ENCODE measurements at regions not wholly inside any gene's neighbourhood (a gene's known extent, or its start where the extent isn't known, plus 50 kb on each side); places are given as distances from the start of the nearest gene placed in this dataset.

- Mint-ChIP-seq H3K4me3 (no peak overlapping the region), H3K4me1 (ENCODE audit: low read depth) (no peaks in the 10 kb centered on the region), H3K27ac (no peak overlapping the region), H3K9me3 (peaks cover 4% of the 10 kb centered on the region), H3K36me3 (no peaks in the 10 kb centered on the region), H3K27me3 (no peaks in the 10 kb centered on the region)
- intact Hi-C loops (cut with micrococcal nuclease), result no loop called here
- DNase-seq, result no peak
- ChIA-PET POLR2A (no interaction called here), CTCF (no interaction called here)
These were observed 231.1 kb upstream of the CA10 start for GRCh38 chr17:52389632-52390031.

GRCh38 chr17:52388941-52389340, 230.4 kb upstream of the CA10 start:
- Mint-ChIP-seq H3K9me3 (peaks cover 4% of the 10 kb centered on the region), H3K27ac (no peak overlapping the region), H3K27me3 (no peaks in the 10 kb centered on the region), H3K4me3 (no peak overlapping the region), H3K36me3 (no peaks in the 10 kb centered on the region), H3K4me1 (ENCODE audit: low read depth) (no peaks in the 10 kb centered on the region)
- no peak for DNase-seq
- ChIA-PET POLR2A (no interaction called here), CTCF (no interaction called here)
- intact Hi-C loops (cut with micrococcal nuclease), result no loop called here

- intact Hi-C loops (cut with micrococcal nuclease), result no loop called here
- POLR2A ChIA-PET, result no interaction called here
- H3K27me3 Mint-ChIP-seq, result no peaks in the 10 kb centered on the region
- H3K27ac Mint-ChIP-seq, result no peak overlapping the region
- no peaks in the 10 kb centered on the region for H3K4me1 Mint-ChIP-seq (ENCODE audit: low read depth)
- H3K4me3 Mint-ChIP-seq, result no peak overlapping the region
- DNase-seq, result no peak
- CTCF ChIA-PET, result interaction anchor here (0.7 to 1.0 kb wide), 2 partner anchors 10 to 180 kb away, joined by 3 to 4 read pairs; no protein-coding TSS in a partner anchor
- H3K9me3 Mint-ChIP-seq, result peaks cover 4% of the 10 kb centered on the region
- no peaks in the 10 kb centered on the region for H3K36me3 Mint-ChIP-seq
These were observed 226.2 kb upstream of the CA10 start for GRCh38 chr17:52384695-52385094.

- Mint-ChIP-seq H3K27ac (no peak overlapping the region), H3K27me3 (no peaks in the 10 kb centered on the region), H3K9me3 (peaks cover 7% of the 10 kb centered on the region), H3K4me1 (ENCODE audit: low read depth) (no peaks in the 10 kb centered on the region), H3K36me3 (no peaks in the 10 kb centered on the region), H3K4me3 (no peak overlapping the region)
- intact Hi-C loops (cut with micrococcal nuclease), result no loop called here
- peak; percentile 29 for DNase-seq
- POLR2A ChIA-PET, result no interaction called here
- CTCF ChIA-PET, result no interaction called here
These were observed 225.1 kb upstream of the CA10 start for GRCh38 chr17:52383493-52384100.

- no peak overlapping the region for H3K27ac Mint-ChIP-seq
- CTCF ChIA-PET, result no interaction called here
These were observed 220.3 kb upstream of the CA10 start for GRCh38 chr17:52378860-52379259.

GRCh38 chr17:52376137-52376536, 217.6 kb upstream of the CA10 start:
- no peaks in the 10 kb centered on the region for H3K36me3 Mint-ChIP-seq
- no peak for DNase-seq
- H3K4me1 Mint-ChIP-seq (ENCODE audit: low read depth), result no peaks in the 10 kb centered on the region
- ChIA-PET CTCF (no interaction called here), POLR2A (no interaction called here)
- no peak overlapping the region for H3K27ac Mint-ChIP-seq
- H3K9me3 Mint-ChIP-seq, result peaks cover 2% of the 10 kb centered on the region
- no peak overlapping the region for H3K4me3 Mint-ChIP-seq
- intact Hi-C loops (cut with micrococcal nuclease), result no loop called here
- H3K27me3 Mint-ChIP-seq, result peaks cover 1% of the 10 kb centered on the region

More at GRCh38 chr17:52378860-52379259, 220.3 kb upstream of the CA10 start:
- Mint-ChIP-seq H3K9me3 (peaks cover 2% of the 10 kb centered on the region), H3K36me3 (no peaks in the 10 kb centered on the region), H3K27me3 (peaks cover 1% of the 10 kb centered on the region), H3K4me1 (ENCODE audit: low read depth) (no peaks in the 10 kb centered on the region), H3K4me3 (no peak overlapping the region)
- intact Hi-C loops (cut with micrococcal nuclease), result no loop called here
- no peak for DNase-seq
- POLR2A ChIA-PET, result no interaction called here

- intact Hi-C loops (cut with micrococcal nuclease), result no loop called here
- no peak overlapping the region for H3K4me3 Mint-ChIP-seq
- no peaks in the 10 kb centered on the region for H3K36me3 Mint-ChIP-seq
- no peaks in the 10 kb centered on the region for H3K4me1 Mint-ChIP-seq (ENCODE audit: low read depth)
- H3K27me3 Mint-ChIP-seq, result no peaks in the 10 kb centered on the region
- ChIA-PET POLR2A (no interaction called here), CTCF (no interaction called here)
- DNase-seq, result no peak
- no peaks in the 10 kb centered on the region for H3K9me3 Mint-ChIP-seq
- no peak overlapping the region for H3K27ac Mint-ChIP-seq
These were observed 210.4 kb upstream of the CA10 start for GRCh38 chr17:52368886-52369285.

GRCh38 chr17:52357854-52358253, 199.3 kb upstream of the CA10 start:
- no peak overlapping the region for H3K4me3 Mint-ChIP-seq
- no peak overlapping the region for H3K27ac Mint-ChIP-seq
- H3K27me3 Mint-ChIP-seq, result no peaks in the 10 kb centered on the region
- DNase-seq, result no peak
- ChIA-PET POLR2A (no interaction called here), CTCF (no interaction called here)
- intact Hi-C loops (cut with micrococcal nuclease), result no loop called here
- no peaks in the 10 kb centered on the region for H3K4me1 Mint-ChIP-seq (ENCODE audit: low read depth)
- H3K36me3 Mint-ChIP-seq, result no peaks in the 10 kb centered on the region
- H3K9me3 Mint-ChIP-seq, result peaks cover 11% of the 10 kb centered on the region

GRCh38 chr17:52336796-52337195, 178.3 kb upstream of the CA10 start:
- CTCF ChIA-PET, result no interaction called here

GRCh38 chr17:52306314-52306713, 147.8 kb upstream of the CA10 start:
- intact Hi-C loops (cut with micrococcal nuclease), result no loop called here
- no peak overlapping the region for H3K4me3 Mint-ChIP-seq
- no peaks in the 10 kb centered on the region for H3K27me3 Mint-ChIP-seq
- H3K9me3 Mint-ChIP-seq, result peaks cover 6% of the 10 kb centered on the region
- no peaks in the 10 kb centered on the region for H3K36me3 Mint-ChIP-seq
- no peaks in the 10 kb centered on the region for H3K4me1 Mint-ChIP-seq (ENCODE audit: low read depth)
- no peak for DNase-seq
- CTCF ChIA-PET, result no interaction called here
- no peak overlapping the region for H3K27ac Mint-ChIP-seq
- POLR2A ChIA-PET, result no interaction called here

More at GRCh38 chr17:52336796-52337195, 178.3 kb upstream of the CA10 start:
- H3K27me3 Mint-ChIP-seq, result no peaks in the 10 kb centered on the region
- no peak overlapping the region for H3K27ac Mint-ChIP-seq
- no peak overlapping the region for H3K4me3 Mint-ChIP-seq
- POLR2A ChIA-PET, result no interaction called here
- no peak for DNase-seq
- no peaks in the 10 kb centered on the region for H3K4me1 Mint-ChIP-seq (ENCODE audit: low read depth)
- no peaks in the 10 kb centered on the region for H3K36me3 Mint-ChIP-seq
- H3K9me3 Mint-ChIP-seq, result peaks cover 5% of the 10 kb centered on the region
- intact Hi-C loops (cut with micrococcal nuclease), result no loop called here

GRCh38 chr17:52298881-52299280, 140.4 kb upstream of the CA10 start:
- ChIA-PET POLR2A (no interaction called here), CTCF (no interaction called here)
- Mint-ChIP-seq H3K4me1 (ENCODE audit: low read depth) (no peaks in the 10 kb centered on the region), H3K9me3 (no peaks in the 10 kb centered on the region), H3K27ac (no peak overlapping the region), H3K4me3 (no peak overlapping the region), H3K27me3 (no peaks in the 10 kb centered on the region), H3K36me3 (no peaks in the 10 kb centered on the region)
- no peak for DNase-seq
- intact Hi-C loops (cut with micrococcal nuclease), result no loop called here

GRCh38 chr17:52297230-52298010, 138.9 kb upstream of the CA10 start:
- H3K27ac Mint-ChIP-seq, result no peak overlapping the region
- intact Hi-C loops (cut with micrococcal nuclease), result no loop called here
- DNase-seq, result no peak
- H3K27me3 Mint-ChIP-seq, result no peaks in the 10 kb centered on the region
- ChIA-PET POLR2A (no interaction called here), CTCF (no interaction called here)
- H3K4me3 Mint-ChIP-seq, result no peak overlapping the region
- no peaks in the 10 kb centered on the region for H3K4me1 Mint-ChIP-seq (ENCODE audit: low read depth)
- H3K9me3 Mint-ChIP-seq, result no peaks in the 10 kb centered on the region
- no peaks in the 10 kb centered on the region for H3K36me3 Mint-ChIP-seq

GRCh38 chr17:52294301-52294700, 135.8 kb upstream of the CA10 start:
- no peaks in the 10 kb centered on the region for H3K4me1 Mint-ChIP-seq (ENCODE audit: low read depth)

More at GRCh38 chr17:52294301-52294700, 135.8 kb upstream of the CA10 start:
- Mint-ChIP-seq H3K4me3 (no peak overlapping the region), H3K36me3 (peaks cover 2% of the 10 kb centered on the region), H3K9me3 (peaks cover 3% of the 10 kb centered on the region), H3K27ac (no peak overlapping the region), H3K27me3 (no peaks in the 10 kb centered on the region)
- intact Hi-C loops (cut with micrococcal nuclease), result no loop called here
- DNase-seq, result no peak
- CTCF ChIA-PET, result interaction anchor here (0.7 to 1.0 kb wide), 2 partner anchors 9 to 223 kb away, joined by 4 to 5 read pairs; no protein-coding TSS in a partner anchor
- POLR2A ChIA-PET, result no interaction called here

Data from activated CD4-positive, alpha-beta memory T cell treated with anti-CD3 and anti-CD28 coated beads for 36 hours (primary cell).